CD4-positive, alpha-beta T cell (primary cell): ENCODE measurements at regions not wholly inside any gene's neighbourhood (a gene's known extent, or its start where the extent isn't known, plus 50 kb on each side); places are given as distances from the start of the nearest gene placed in this dataset.

Experiments used
- ATAC-seq: fragments of 200-7000 bp; cut with Tn5 transposase; one replicate; pipeline ENCODE4 v1.10.0; 2022; ENCODE audit warnings: mild to moderate bottlenecking; ENCODE audit not compliant: poor library complexity
- CTCF ChIA-PET: fragments of 350-600 bp; sonication (Branson Sonifier 250); formaldehyde crosslinking; loops from one replicate; lab custom pipeline; 2021; ENCODE audit warnings: antibody characterized with exemption, inconsistent platforms; lab: Charles Lee
- POLR2A ChIA-PET: fragments of 350-600 bp; sonication (Branson Sonifier 250); formaldehyde crosslinking; loops from one replicate; lab custom pipeline; 2021; ENCODE audit warnings: antibody characterized with exemption, inconsistent platforms; lab: Charles Lee
- DNase-seq, 14 experiments: peaks; one replicate each; pipeline ENCODE4 v3.0.0-alpha.2; 2013 to 2020; ENCODE audit warnings: mixed read lengths in 2 of 14
- H3K27ac ChIP-seq, 2 donors: one replicate each; pipeline versions ENCODE4 v1.5.1 to v1.7.0; 2013; ENCODE audit warnings: low read length in 2 of 2, low read depth in 1 of 2, mild to moderate bottlenecking in 1 of 2
- H3K27me3 ChIP-seq, 2 experiments: 1 replicate in 1 of 2; 2 replicates in 1 of 2; pipeline versions ENCODE4 v1.6.1 to v1.7.0; 2013; ENCODE audit warnings: low read length in 2 of 2, control low read depth in 1 of 2, mild to moderate bottlenecking in 1 of 2, moderate library complexity in 1 of 2; ENCODE audit not compliant: insufficient read depth in 2 of 2, control insufficient read depth in 1 of 2
- H3K36me3 ChIP-seq: one replicate; pipeline ENCODE4 v1.6.1; 2013; ENCODE audit warnings: low read length, control low read depth; ENCODE audit not compliant: insufficient read depth
- H3K4me1 ChIP-seq: one replicate; pipeline ENCODE4 v1.6.1; 2013; ENCODE audit warnings: low read length, control low read depth; ENCODE audit not compliant: insufficient read depth
- H3K4me3 ChIP-seq: one replicate; pipeline ENCODE4 v1.5.1; 2013; ENCODE audit warnings: mild to moderate bottlenecking, low read length, moderate library complexity
- H3K9me3 ChIP-seq, 2 experiments: 1 replicate in 1 of 2; 2 replicates in 1 of 2; pipeline versions ENCODE4 v1.6.1 to v1.7.0; 2013; ENCODE audit warnings: low read length in 2 of 2, mild to moderate bottlenecking in 2 of 2, control low read depth in 1 of 2, moderate library complexity in 1 of 2; ENCODE audit not compliant: control insufficient read depth in 1 of 2, insufficient read depth in 1 of 2
- H3K27ac Mint-ChIP-seq: one replicate; pipeline ENCODE4 v1.8.0; 2020; ENCODE audit warnings: mixed read lengths
- H3K27me3 Mint-ChIP-seq: one replicate; pipeline ENCODE4 v1.8.0; 2021; ENCODE audit warnings: mixed read lengths
- H3K36me3 Mint-ChIP-seq: one replicate; pipeline ENCODE4 v1.8.0; 2021; ENCODE audit warnings: low read depth, mixed read lengths
- H3K4me1 Mint-ChIP-seq: one replicate; pipeline ENCODE4 v1.8.0; 2021; ENCODE audit warnings: low read depth, mixed read lengths
- H3K4me3 Mint-ChIP-seq: one replicate; pipeline ENCODE4 v1.8.0; 2020; ENCODE audit warnings: mild to moderate bottlenecking, mixed read lengths
- H3K9me3 Mint-ChIP-seq: one replicate; pipeline ENCODE4 v1.8.0; 2020; ENCODE audit warnings: mixed read lengths
- intact Hi-C, 2 experiments: fragments of 100-400 bp; cut with DNase I in 1 of 2; cut with micrococcal nuclease in 1 of 2; formaldehyde crosslinking; loops; one replicate each; pipeline versions ENCODE4 v1.15.1 to v1.9.0; 2023 to 2025; cut with DNase I, micrococcal nuclease
- TF ChIP-seq, protein P1 (sequence below): fragments of 200-600 bp; IDR thresholded peaks from one replicate; pipeline ENCODE4 v1.8.0; 2022; ENCODE audit warnings: antibody characterized with exemption, mild to moderate bottlenecking

DNA sequence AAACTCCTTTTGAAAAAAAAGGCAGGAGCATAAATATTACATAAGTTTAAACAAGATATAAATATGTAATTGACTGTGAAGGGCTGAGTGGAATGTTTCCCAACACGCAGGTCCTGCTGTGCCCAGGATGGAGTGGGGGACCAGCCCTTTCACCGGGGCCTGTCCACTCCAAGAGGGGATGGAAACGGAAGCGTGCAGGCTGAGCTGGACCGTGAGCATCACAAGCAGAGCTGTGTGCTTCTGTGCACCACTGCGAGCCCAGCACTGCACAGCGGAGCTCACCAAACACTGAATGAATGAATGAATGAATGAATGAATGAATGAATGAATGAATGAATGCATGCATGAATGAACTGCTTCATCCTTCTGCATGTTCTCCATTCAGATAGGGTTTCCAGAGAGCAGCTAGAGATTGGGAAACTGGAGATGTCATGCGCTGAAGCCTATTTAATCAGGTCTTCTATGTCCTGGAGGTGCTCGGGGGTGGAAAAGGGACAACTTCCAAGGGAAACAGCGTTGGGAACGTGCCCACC, 157.7 kb downstream of the ANKRD60 start:
- H3K9me3 Mint-ChIP-seq: no peaks in the 10 kb centered on the region
- Histone ChIP-seq H3K4me1 (no peaks in the 10 kb centered on the region), H3K27me3 (peaks cover 2 to 3% of the 10 kb centered on the region in 2 experiments), H3K36me3 (no peaks in the 10 kb centered on the region), H3K27ac (no peak overlapping the region), H3K4me3 (no peak overlapping the region), H3K9me3 (no peaks in the 10 kb centered on the region)
- H3K36me3 Mint-ChIP-seq: no peaks in the 10 kb centered on the region
- ChIA-PET CTCF (no interaction called here), POLR2A (no interaction called here)
- H3K4me1 Mint-ChIP-seq: peaks cover 5% of the 10 kb centered on the region
- no peak overlapping the region for H3K27ac Mint-ChIP-seq
- H3K27me3 Mint-ChIP-seq: peaks cover 48% of the 10 kb centered on the region
- intact Hi-C loops: no loop called here
- TF ChIP-seq, protein P1, sequence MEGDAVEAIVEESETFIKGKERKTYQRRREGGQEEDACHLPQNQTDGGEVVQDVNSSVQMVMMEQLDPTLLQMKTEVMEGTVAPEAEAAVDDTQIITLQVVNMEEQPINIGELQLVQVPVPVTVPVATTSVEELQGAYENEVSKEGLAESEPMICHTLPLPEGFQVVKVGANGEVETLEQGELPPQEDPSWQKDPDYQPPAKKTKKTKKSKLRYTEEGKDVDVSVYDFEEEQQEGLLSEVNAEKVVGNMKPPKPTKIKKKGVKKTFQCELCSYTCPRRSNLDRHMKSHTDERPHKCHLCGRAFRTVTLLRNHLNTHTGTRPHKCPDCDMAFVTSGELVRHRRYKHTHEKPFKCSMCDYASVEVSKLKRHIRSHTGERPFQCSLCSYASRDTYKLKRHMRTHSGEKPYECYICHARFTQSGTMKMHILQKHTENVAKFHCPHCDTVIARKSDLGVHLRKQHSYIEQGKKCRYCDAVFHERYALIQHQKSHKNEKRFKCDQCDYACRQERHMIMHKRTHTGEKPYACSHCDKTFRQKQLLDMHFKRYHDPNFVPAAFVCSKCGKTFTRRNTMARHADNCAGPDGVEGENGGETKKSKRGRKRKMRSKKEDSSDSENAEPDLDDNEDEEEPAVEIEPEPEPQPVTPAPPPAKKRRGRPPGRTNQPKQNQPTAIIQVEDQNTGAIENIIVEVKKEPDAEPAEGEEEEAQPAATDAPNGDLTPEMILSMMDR: no peak
- no peak for DNase-seq
- H3K4me3 Mint-ChIP-seq: no peak overlapping the region
- ATAC-seq: no peak

DNA sequence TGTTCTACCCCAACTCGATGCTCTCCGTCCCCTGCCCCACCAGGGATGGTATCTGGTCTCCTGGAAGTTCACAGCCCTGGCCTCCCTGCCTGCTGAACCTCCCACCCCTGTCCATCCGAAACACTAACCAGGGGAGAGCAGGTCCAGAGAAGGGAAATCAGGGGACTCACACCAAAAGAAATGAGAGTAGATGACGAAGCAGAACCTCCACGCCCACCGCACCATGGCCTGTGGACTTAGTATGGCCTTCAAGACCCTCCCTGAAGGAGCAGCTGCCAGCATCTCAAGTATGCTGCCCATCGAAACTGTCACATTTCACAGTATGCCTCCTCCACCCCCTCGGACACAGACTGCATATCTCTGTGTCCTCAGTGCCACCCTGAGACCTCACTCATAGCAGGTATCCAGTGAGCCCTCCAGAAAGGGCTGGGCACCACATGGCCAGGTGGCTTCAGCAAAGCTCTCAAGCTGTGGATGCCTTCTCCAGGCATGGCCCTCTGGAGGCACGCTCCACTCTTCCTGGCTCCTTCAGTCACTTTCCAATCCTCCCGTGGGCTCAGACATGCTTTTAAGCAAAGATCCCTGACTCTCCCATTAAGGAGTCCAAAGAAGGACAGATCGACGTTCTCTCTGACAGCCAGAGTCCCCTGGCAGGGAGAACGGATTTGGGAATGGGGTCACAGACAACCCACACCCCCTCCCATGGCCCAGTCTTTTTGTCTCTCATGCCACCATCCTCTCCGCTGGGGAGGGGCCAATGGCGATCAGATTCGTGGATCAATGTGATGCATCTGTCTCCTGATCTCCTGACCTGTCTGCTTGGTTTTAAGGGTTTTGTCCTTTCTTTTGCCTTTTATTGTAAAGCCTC, 158.4 kb downstream of the ANKRD60 start:
- Mint-ChIP-seq H3K4me1 (peaks cover 5% of the 10 kb centered on the region), H3K27ac (no peak overlapping the region), H3K27me3 (peaks cover 45% of the 10 kb centered on the region), H3K36me3 (no peaks in the 10 kb centered on the region), H3K4me3 (no peak overlapping the region), H3K9me3 (no peaks in the 10 kb centered on the region)
- TF ChIP-seq, protein P1: no peak
- intact Hi-C loops: no loop called here
- Histone ChIP-seq H3K4me1 (no peaks in the 10 kb centered on the region), H3K27ac (no peak overlapping the region), H3K27me3 (peaks cover 3 to 5% of the 10 kb centered on the region in 2 experiments), H3K4me3 (no peak overlapping the region), H3K9me3 (no peaks in the 10 kb centered on the region), H3K36me3 (no peaks in the 10 kb centered on the region)
- POLR2A ChIA-PET: no interaction called here
- DNase-seq (no peak), ATAC-seq (no peak)
- CTCF ChIA-PET: no interaction called here

DNA sequence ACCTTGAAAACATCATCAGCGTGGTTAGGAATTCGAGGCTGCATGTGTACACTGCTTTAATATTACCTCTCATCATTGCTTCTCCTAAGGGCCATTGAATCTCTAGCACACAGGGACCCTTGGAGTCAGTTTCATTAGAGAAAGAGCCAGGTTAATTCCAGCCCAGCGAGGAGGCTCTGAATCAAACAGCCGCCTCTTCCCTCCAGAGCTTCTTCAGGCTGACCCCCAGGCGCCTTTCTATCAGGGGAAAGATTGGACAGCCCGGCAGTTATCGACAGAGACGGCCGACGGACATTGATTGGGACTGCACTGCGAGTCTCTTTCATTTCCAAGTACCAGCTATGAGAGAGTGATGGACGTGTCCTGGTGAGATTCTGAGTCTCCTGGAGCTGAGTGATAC, 159.2 kb downstream of the ANKRD60 start:
- H3K27ac ChIP-seq: no peak overlapping the region
- H3K4me1 ChIP-seq: no peaks in the 10 kb centered on the region
- H3K4me3 ChIP-seq: no peak overlapping the region
- POLR2A ChIA-PET: no interaction called here
- CTCF ChIA-PET: no interaction called here
- H3K27me3 ChIP-seq: peaks cover 3 to 7% of the 10 kb centered on the region in 2 experiments
- intact Hi-C loops: no loop called here
- Mint-ChIP-seq H3K4me1 (peaks cover 5% of the 10 kb centered on the region), H3K9me3 (no peaks in the 10 kb centered on the region), H3K36me3 (no peaks in the 10 kb centered on the region), H3K27ac (no peak overlapping the region), H3K27me3 (peaks cover 45% of the 10 kb centered on the region), H3K4me3 (no peak overlapping the region)
- no peaks in the 10 kb centered on the region for H3K36me3 ChIP-seq
- TF ChIP-seq, protein P1: no peak
- DNase-seq: no peak
- no peak for ATAC-seq
- H3K9me3 ChIP-seq: no peaks in the 10 kb centered on the region
